NCI-H345 (cell line): ENCODE measurements at regions not wholly inside any gene's neighbourhood (a gene's known extent, or its start where the extent isn't known, plus 50 kb on each side); places are given as distances from the start of the nearest gene placed in this dataset.
A peak's percentile ranks its signal among the peaks of the same experiment; 100 is the strongest.
"Not testable (repeated sequence)": the region's sequence is repeated elsewhere in the genome, so short reads cannot be mapped to it uniquely, and the experiment has no call there.

Experiments used
- DNase-seq: peaks from one replicate; lab custom pipeline; 2025; lab: John Stamatoyannopoulos, UW

GRCh38 chr12:82529101-82529500 is 157.6 kb upstream of the TMTC2 start:
- DNase-seq: no peak

GRCh38 chr12:82529954-82530353 is 156.8 kb upstream of the TMTC2 start:
- DNase-seq: no peak

- no peak for DNase-seq
Observed at GRCh38 chr12:82530394-82530793, 156.3 kb upstream of the TMTC2 start.

- DNase-seq: no peak
Observed at GRCh38 chr12:82533341-82533740, 153.4 kb upstream of the TMTC2 start.

- no peak for DNase-seq
Observed at GRCh38 chr12:82537436-82537835, 149.3 kb upstream of the TMTC2 start.

- no peak for DNase-seq
Observed at GRCh38 chr12:82554529-82554928, 132.2 kb upstream of the TMTC2 start.

- DNase-seq: no peak
Observed at GRCh38 chr12:82555699-82556098, 131.0 kb upstream of the TMTC2 start.

GRCh38 chr12:82565966-82566365 is 120.7 kb upstream of the TMTC2 start:
- no peak for DNase-seq

GRCh38 chr12:82567688-82568087 is 119.0 kb upstream of the TMTC2 start:
- DNase-seq: no peak

- no peak for DNase-seq
Observed at GRCh38 chr12:82574191-82574590, 112.5 kb upstream of the TMTC2 start.

- DNase-seq: no peak
Observed at GRCh38 chr12:82578725-82579124, 108.0 kb upstream of the TMTC2 start.

GRCh38 chr12:82583756-82584155 is 103.0 kb upstream of the TMTC2 start:
- no peak for DNase-seq

- DNase-seq: no peak
Observed at GRCh38 chr12:82593143-82593542, 93.6 kb upstream of the TMTC2 start.

GRCh38 chr12:82593901-82594396 is 92.8 kb upstream of the TMTC2 start:
- DNase-seq: peak; percentile 67

GRCh38 chr12:82595941-82596340 is 90.8 kb upstream of the TMTC2 start:
- no peak for DNase-seq

- DNase-seq: peak; percentile 93
Observed at GRCh38 chr12:82596483-82596882, 90.2 kb upstream of the TMTC2 start.

GRCh38 chr12:82600379-82600778 is 86.3 kb upstream of the TMTC2 start:
- DNase-seq: peak; percentile 39

GRCh38 chr12:82603647-82604046 is 83.1 kb upstream of the TMTC2 start:
- not testable (repeated sequence) for DNase-seq

- no peak for DNase-seq
Observed at GRCh38 chr12:82605115-82605514, 81.6 kb upstream of the TMTC2 start.

- no peak for DNase-seq
Observed at GRCh38 chr12:82608706-82609105, 78.0 kb upstream of the TMTC2 start.

GRCh38 chr12:82609234-82609914 is 77.3 kb upstream of the TMTC2 start:
- no peak for DNase-seq

GRCh38 chr12:82619644-82620043 is 67.1 kb upstream of the TMTC2 start:
- no peak for DNase-seq

GRCh38 chr12:82620917-82621316 is 65.8 kb upstream of the TMTC2 start:
- DNase-seq: no peak

GRCh38 chr12:82625523-82625922 is 61.2 kb upstream of the TMTC2 start:
- DNase-seq: peak; percentile 59
